ENCODE measurements at regions not wholly inside any gene's neighbourhood (a gene's known extent, or its start where the extent isn't known, plus 50 kb on each side); places are given as distances from the start of the nearest gene placed in this dataset.
A peak's percentile ranks its signal among the peaks of the same experiment; 100 is the strongest.

- H3K9me3 ChIP-seq (replicated peaks; ENCODE audit: insufficient read depth, low read length): no peaks in the 10 kb centered on the region
- no peak overlapping the region for H3K4me3 ChIP-seq (ENCODE audit: low read length)
- H3K9me2 ChIP-seq (replicated peaks; ENCODE audit: insufficient read depth, low read length): no peaks in the 10 kb centered on the region
- H3K9ac ChIP-seq (ENCODE audit: low read length): no peak overlapping the region
- no peak overlapping the region for H2AFZ ChIP-seq (ENCODE audit: low read length)
- H3K36me3 ChIP-seq (replicated peaks; ENCODE audit: insufficient read depth, low read length): no peaks in the 10 kb centered on the region
- DNase-seq: no peak
- peaks cover 16% of the 10 kb centered on the region for H3K4me1 ChIP-seq (ENCODE audit: low read length)
- no peaks in the 10 kb centered on the region for H3F3A ChIP-seq (ENCODE audit: insufficient read depth, low read length)
- H3K27ac ChIP-seq (ENCODE audit: low read length): no peak overlapping the region
- no peaks in the 10 kb centered on the region for H4K20me1 ChIP-seq (ENCODE audit: insufficient read depth, low read length)
- peaks cover 37% of the 10 kb centered on the region for H3K27me3 ChIP-seq (replicated peaks; ENCODE audit: insufficient read depth, low read length)
- TF ChIP-seq CTCF (IDR thresholded peaks at IDR 0.05; ENCODE audit: low read length): no peak
- no peak for TF ChIP-seq EZH2phosphoT487 (IDR thresholded peaks at IDR 0.05; ENCODE audit: low read length)
- no peak for TF ChIP-seq EZH2 (optimal IDR thresholded peaks at IDR 0.05; ENCODE audit: low read depth, low read length)
- no peak overlapping the region for H3K4me2 ChIP-seq (ENCODE audit: low read depth, low read length)
- no peaks in the 10 kb centered on the region for H3K79me2 ChIP-seq (ENCODE audit: low read length)
These were observed 105.5 kb upstream of the CHD1 start for GRCh38 chr5:99034336-99034735.

GRCh38 chr5:99033014-99033900, 104.5 kb upstream of the CHD1 start:
- H3K4me3 ChIP-seq (ENCODE audit: low read length): peak overlapping the region; percentile 53
- no peak overlapping the region for H3K9ac ChIP-seq (ENCODE audit: low read length)
- H3K36me3 ChIP-seq (replicated peaks; ENCODE audit: insufficient read depth, low read length): no peaks in the 10 kb centered on the region
- no peak overlapping the region for H3K27ac ChIP-seq (ENCODE audit: low read length)
- no peaks in the 10 kb centered on the region for H3K9me3 ChIP-seq (replicated peaks; ENCODE audit: insufficient read depth, low read length)
- H3K4me2 ChIP-seq (ENCODE audit: low read depth, low read length): peak overlapping the region; percentile 63
- DNase-seq: peak; percentile 34
- no peaks in the 10 kb centered on the region for H3K79me2 ChIP-seq (ENCODE audit: low read length)
- peak overlapping the region; percentile 7; the same call in 1 of the 2 replicates for H2AFZ ChIP-seq (ENCODE audit: low read length)
- no peaks in the 10 kb centered on the region for H3K9me2 ChIP-seq (replicated peaks; ENCODE audit: insufficient read depth, low read length)
- H3F3A ChIP-seq (ENCODE audit: insufficient read depth, low read length): 0 out of 2 replicates have a peak, but pooled peaks cover 1% of the 10 kb centered on the region
- no peaks in the 10 kb centered on the region for H4K20me1 ChIP-seq (ENCODE audit: insufficient read depth, low read length)
- peaks cover 48% of the 10 kb centered on the region for H3K27me3 ChIP-seq (replicated peaks; ENCODE audit: insufficient read depth, low read length)
- peaks cover 13% of the 10 kb centered on the region for H3K4me1 ChIP-seq (ENCODE audit: low read length)
- no peak for TF ChIP-seq CTCF (IDR thresholded peaks at IDR 0.05; ENCODE audit: low read length)
- TF ChIP-seq EZH2phosphoT487 (IDR thresholded peaks at IDR 0.05; ENCODE audit: low read length): no peak
- TF ChIP-seq EZH2 (optimal IDR thresholded peaks at IDR 0.05; ENCODE audit: low read depth, low read length): no peak

- no peaks in the 10 kb centered on the region for H3K9me3 ChIP-seq (replicated peaks; ENCODE audit: insufficient read depth, low read length)
- no peak overlapping the region for H3K27ac ChIP-seq (ENCODE audit: low read length)
- no peak overlapping the region for H3K9ac ChIP-seq (ENCODE audit: low read length)
- H3K79me2 ChIP-seq (ENCODE audit: low read length): no peaks in the 10 kb centered on the region
- peaks cover 4% of the 10 kb centered on the region; the same call in 1 of the 2 replicates for H4K20me1 ChIP-seq (ENCODE audit: insufficient read depth, low read length)
- H3K27me3 ChIP-seq (replicated peaks; ENCODE audit: insufficient read depth, low read length): peaks cover 50% of the 10 kb centered on the region
- H2AFZ ChIP-seq (ENCODE audit: low read length): no peak overlapping the region
- TF ChIP-seq CTCF (IDR thresholded peaks at IDR 0.05; ENCODE audit: low read length) (peak; percentile 76), EZH2phosphoT487 (IDR thresholded peaks at IDR 0.05; ENCODE audit: low read length) (no peak)
- H3K4me2 ChIP-seq (ENCODE audit: low read depth, low read length): peak overlapping the region; percentile 63
- no peaks in the 10 kb centered on the region for H3K9me2 ChIP-seq (replicated peaks; ENCODE audit: insufficient read depth, low read length)
- peaks cover 10% of the 10 kb centered on the region for H3F3A ChIP-seq (ENCODE audit: insufficient read depth, low read length)
- H3K4me1 ChIP-seq (ENCODE audit: low read length): peaks cover 14% of the 10 kb centered on the region
- H3K36me3 ChIP-seq (replicated peaks; ENCODE audit: insufficient read depth, low read length): no peaks in the 10 kb centered on the region
- peak; percentile 67 for DNase-seq
- peak overlapping the region; percentile 53 for H3K4me3 ChIP-seq (ENCODE audit: low read length)
These were observed 103.6 kb upstream of the CHD1 start for GRCh38 chr5:99032234-99033013.

Measured in MM.1S (cell line).